Neural cell (in vitro differentiated cells): ENCODE measurements at regions not wholly inside any gene's neighbourhood (a gene's known extent, or its start where the extent isn't known, plus 50 kb on each side); places are given as distances from the start of the nearest gene placed in this dataset.

Experiments used
- H2AFZ ChIP-seq: fragments of 200-600, 300-800 bp; sonication (generic), shearing (Covaris generic); 2 replicates; pipeline ENCODE4 v1.6.0; 2014; ENCODE audit warnings: low read depth, mild to moderate bottlenecking, antibody characterized with exemption, low read length, moderate library complexity
- H3F3A ChIP-seq: fragments of 200-600 bp; shearing (Covaris generic); 2 replicates; pipeline ENCODE4 v1.6.1; 2016; ENCODE audit warnings: mild to moderate bottlenecking, moderate library complexity, mixed read lengths, antibody characterized with exemption, low read length; ENCODE audit not compliant: insufficient read depth, poor library complexity, severe bottlenecking
- H3K27ac ChIP-seq: fragments of 200-600, 300-800 bp; sonication (generic), shearing (Covaris generic); 2 replicates; pipeline ENCODE4 v1.5.1; 2014; ENCODE audit warnings: mild to moderate bottlenecking, low read length, moderate library complexity
- H3K27me3 ChIP-seq: fragments of 300-800, 200-600 bp; sonication (generic), shearing (Covaris generic); 2 replicates; pipeline ENCODE4 v1.6.0; 2014; ENCODE audit warnings: mild to moderate bottlenecking, low read depth, low read length, moderate library complexity; ENCODE audit not compliant: insufficient read depth
- H3K36me3 ChIP-seq: fragments of 300-800, 200-600 bp; sonication (generic), shearing (Covaris generic); 2 replicates; pipeline ENCODE4 v1.5.1; 2014; ENCODE audit warnings: mild to moderate bottlenecking, antibody characterized with exemption, low read length, moderate library complexity; ENCODE audit not compliant: insufficient read depth
- H3K4me2 ChIP-seq: fragments of 300-800, 200-600 bp; sonication (generic), shearing (Covaris generic); 2 replicates; pipeline ENCODE4 v1.6.0; 2014; ENCODE audit warnings: mild to moderate bottlenecking, low read length
- H3K4me3 ChIP-seq: fragments of 300-800, 200-600 bp; sonication (generic), shearing (Covaris generic); 2 replicates; pipeline ENCODE4 v1.5.1; 2014; ENCODE audit warnings: mild to moderate bottlenecking, low read length, moderate library complexity
- H3K79me2 ChIP-seq: fragments of 200-600 bp; shearing (Covaris generic); replicated peaks from 2 replicates; pipeline ENCODE4 v1.6.0; 2014; ENCODE audit warnings: mild to moderate bottlenecking, low read length, moderate library complexity; ENCODE audit not compliant: insufficient read depth
- H3K9ac ChIP-seq: fragments of 300-800, 200-600 bp; sonication (generic), shearing (Covaris generic); 2 replicates; pipeline ENCODE4 v1.6.1; 2016; ENCODE audit warnings: mild to moderate bottlenecking, low read length, mixed read lengths
- H3K9me2 ChIP-seq: fragments of 200-600 bp; shearing (Covaris generic); 2 replicates; pipeline ENCODE4 v1.6.1; 2016; ENCODE audit warnings: mild to moderate bottlenecking, low read length, mixed read lengths; ENCODE audit not compliant: insufficient read depth
- H3K9me3 ChIP-seq: fragments of 200-600, 300-800 bp; sonication (generic), shearing (Covaris generic); 2 replicates; pipeline ENCODE4 v1.6.1; 2016; ENCODE audit warnings: mild to moderate bottlenecking, mixed run types, low read length, moderate library complexity, mixed read lengths
- H4K20me1 ChIP-seq: fragments of 200-600 bp; shearing (Covaris generic); 2 replicates; pipeline ENCODE4 v1.6.1; 2016; ENCODE audit warnings: mild to moderate bottlenecking, mixed run types; ENCODE audit not compliant: insufficient read depth
- EZH2 ChIP-seq: fragments of 200-600, 300-800 bp; shearing (Covaris generic), sonication (generic); IDR thresholded peaks from 2 replicates; pipeline ENCODE4 v1.6.1; 2014; ENCODE audit warnings: antibody characterized with exemption, low read length, borderline replicate concordance, mild to moderate bottlenecking; ENCODE audit not compliant: insufficient read depth, poor library complexity, severe bottlenecking
- MXI1 ChIP-seq: fragments of 450-650 bp; conservative IDR thresholded peaks from 2 replicates; pipeline ENCODE4 v1.6.1; 2014; ENCODE audit warnings: antibody characterized with exemption, mild to moderate bottlenecking; ENCODE audit not compliant: poor library complexity, severe bottlenecking
- POLR2AphosphoS5 ChIP-seq: IDR thresholded peaks from 2 replicates; pipeline ENCODE4 v1.6.1; 2012
- RAD21 ChIP-seq: fragments of 450-650 bp; conservative IDR thresholded peaks from 2 replicates; pipeline ENCODE4 v1.6.1; 2014; ENCODE audit warnings: antibody characterized with exemption, mild to moderate bottlenecking, moderate library complexity
- SMC3 ChIP-seq: fragments of 450-650 bp; conservative IDR thresholded peaks from 2 replicates; pipeline ENCODE4 v1.6.1; 2014; ENCODE audit warnings: antibody characterized with exemption, mild to moderate bottlenecking, moderate library complexity; ENCODE audit not compliant: poor library complexity
- TAF1 ChIP-seq: IDR thresholded peaks from 2 replicates; pipeline ENCODE4 v1.6.1; 2012; ENCODE audit warnings: low read depth
- TF ChIP-seq, protein P1 (sequence below): fragments of 450-650 bp; IDR thresholded peaks from 2 replicates; pipeline ENCODE4 v1.5.1; 2014; ENCODE audit warnings: antibody characterized with exemption, mild to moderate bottlenecking, moderate library complexity; ENCODE audit not compliant: poor library complexity, severe bottlenecking
- TF ChIP-seq, protein P2 (sequence below): IDR thresholded peaks from 2 replicates; pipeline ENCODE4 v1.6.1; 2012; ENCODE audit warnings: borderline replicate concordance

DNA sequence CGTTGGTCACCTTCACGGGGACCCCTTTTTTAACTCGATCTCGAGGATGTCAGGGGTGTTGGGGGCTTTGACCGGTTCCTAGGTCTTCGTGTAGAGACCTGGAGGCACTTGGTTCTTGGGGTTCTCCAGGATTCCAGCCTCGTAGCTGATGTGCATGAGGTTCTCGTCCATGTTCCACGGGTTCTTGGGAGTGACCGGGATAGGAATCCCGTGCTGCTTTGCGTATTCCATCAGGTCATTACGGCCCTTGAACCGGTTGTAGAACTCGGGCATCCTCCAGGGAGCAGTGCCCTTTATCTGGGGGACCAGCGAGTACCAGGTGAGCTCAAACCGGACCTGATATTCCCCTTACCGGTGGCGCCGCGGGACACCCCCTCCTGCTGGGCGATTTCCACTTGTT lies 88.0 kb upstream of the RIPOR2 start:
- H3K27me3 ChIP-seq: no peaks in the 10 kb centered on the region
- no peaks in the 10 kb centered on the region for H3K9me3 ChIP-seq
- no peak overlapping the region for H3K9ac ChIP-seq
- no peaks in the 10 kb centered on the region for H3K9me2 ChIP-seq
- H3K4me2 ChIP-seq: no peak overlapping the region
- no peak for TF ChIP-seq EZH2
- no peak for TF ChIP-seq SMC3
- no peak for TF ChIP-seq TAF1
- no peak for TF ChIP-seq POLR2AphosphoS5
- no peak for TF ChIP-seq MXI1
- TF ChIP-seq, protein P1, sequence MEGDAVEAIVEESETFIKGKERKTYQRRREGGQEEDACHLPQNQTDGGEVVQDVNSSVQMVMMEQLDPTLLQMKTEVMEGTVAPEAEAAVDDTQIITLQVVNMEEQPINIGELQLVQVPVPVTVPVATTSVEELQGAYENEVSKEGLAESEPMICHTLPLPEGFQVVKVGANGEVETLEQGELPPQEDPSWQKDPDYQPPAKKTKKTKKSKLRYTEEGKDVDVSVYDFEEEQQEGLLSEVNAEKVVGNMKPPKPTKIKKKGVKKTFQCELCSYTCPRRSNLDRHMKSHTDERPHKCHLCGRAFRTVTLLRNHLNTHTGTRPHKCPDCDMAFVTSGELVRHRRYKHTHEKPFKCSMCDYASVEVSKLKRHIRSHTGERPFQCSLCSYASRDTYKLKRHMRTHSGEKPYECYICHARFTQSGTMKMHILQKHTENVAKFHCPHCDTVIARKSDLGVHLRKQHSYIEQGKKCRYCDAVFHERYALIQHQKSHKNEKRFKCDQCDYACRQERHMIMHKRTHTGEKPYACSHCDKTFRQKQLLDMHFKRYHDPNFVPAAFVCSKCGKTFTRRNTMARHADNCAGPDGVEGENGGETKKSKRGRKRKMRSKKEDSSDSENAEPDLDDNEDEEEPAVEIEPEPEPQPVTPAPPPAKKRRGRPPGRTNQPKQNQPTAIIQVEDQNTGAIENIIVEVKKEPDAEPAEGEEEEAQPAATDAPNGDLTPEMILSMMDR: no peak
- TF ChIP-seq, protein P2, sequence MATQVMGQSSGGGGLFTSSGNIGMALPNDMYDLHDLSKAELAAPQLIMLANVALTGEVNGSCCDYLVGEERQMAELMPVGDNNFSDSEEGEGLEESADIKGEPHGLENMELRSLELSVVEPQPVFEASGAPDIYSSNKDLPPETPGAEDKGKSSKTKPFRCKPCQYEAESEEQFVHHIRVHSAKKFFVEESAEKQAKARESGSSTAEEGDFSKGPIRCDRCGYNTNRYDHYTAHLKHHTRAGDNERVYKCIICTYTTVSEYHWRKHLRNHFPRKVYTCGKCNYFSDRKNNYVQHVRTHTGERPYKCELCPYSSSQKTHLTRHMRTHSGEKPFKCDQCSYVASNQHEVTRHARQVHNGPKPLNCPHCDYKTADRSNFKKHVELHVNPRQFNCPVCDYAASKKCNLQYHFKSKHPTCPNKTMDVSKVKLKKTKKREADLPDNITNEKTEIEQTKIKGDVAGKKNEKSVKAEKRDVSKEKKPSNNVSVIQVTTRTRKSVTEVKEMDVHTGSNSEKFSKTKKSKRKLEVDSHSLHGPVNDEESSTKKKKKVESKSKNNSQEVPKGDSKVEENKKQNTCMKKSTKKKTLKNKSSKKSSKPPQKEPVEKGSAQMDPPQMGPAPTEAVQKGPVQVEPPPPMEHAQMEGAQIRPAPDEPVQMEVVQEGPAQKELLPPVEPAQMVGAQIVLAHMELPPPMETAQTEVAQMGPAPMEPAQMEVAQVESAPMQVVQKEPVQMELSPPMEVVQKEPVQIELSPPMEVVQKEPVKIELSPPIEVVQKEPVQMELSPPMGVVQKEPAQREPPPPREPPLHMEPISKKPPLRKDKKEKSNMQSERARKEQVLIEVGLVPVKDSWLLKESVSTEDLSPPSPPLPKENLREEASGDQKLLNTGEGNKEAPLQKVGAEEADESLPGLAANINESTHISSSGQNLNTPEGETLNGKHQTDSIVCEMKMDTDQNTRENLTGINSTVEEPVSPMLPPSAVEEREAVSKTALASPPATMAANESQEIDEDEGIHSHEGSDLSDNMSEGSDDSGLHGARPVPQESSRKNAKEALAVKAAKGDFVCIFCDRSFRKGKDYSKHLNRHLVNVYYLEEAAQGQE: no peak
- H3K79me2 ChIP-seq: no peaks in the 10 kb centered on the region
- no peak overlapping the region for H3K27ac ChIP-seq
- no peak overlapping the region for H3K4me3 ChIP-seq
- no peaks in the 10 kb centered on the region for H3K36me3 ChIP-seq
- no peaks in the 10 kb centered on the region for H4K20me1 ChIP-seq
- no peaks in the 10 kb centered on the region for H3F3A ChIP-seq
- H2AFZ ChIP-seq: no peak overlapping the region

DNA sequence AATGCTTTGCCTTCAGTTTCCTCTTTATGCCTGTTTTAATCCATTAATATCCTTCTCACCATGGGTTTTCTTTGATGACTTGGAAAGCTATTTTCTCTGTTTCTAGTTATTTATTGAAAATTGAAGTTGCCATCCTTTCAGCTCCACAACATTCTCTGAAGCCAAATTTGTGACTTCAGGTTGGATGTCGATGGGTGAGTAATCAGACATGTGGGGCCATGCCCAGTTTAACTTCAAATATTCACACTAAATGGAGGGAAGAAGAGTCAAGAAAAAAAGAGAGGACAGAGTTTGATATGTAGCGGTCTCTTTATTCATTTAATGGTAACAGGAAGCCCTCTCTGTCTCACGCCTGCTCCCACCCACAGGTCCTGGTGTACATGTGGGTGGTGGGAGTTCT lies 89.1 kb upstream of the RIPOR2 start:
- no peaks in the 10 kb centered on the region for H3F3A ChIP-seq
- H3K36me3 ChIP-seq: no peaks in the 10 kb centered on the region
- TF ChIP-seq MXI1 (no peak), RAD21 (no peak), SMC3 (no peak), POLR2AphosphoS5 (no peak), TAF1 (no peak)
- TF ChIP-seq, protein P1: no peak
- H3K9me2 ChIP-seq: no peaks in the 10 kb centered on the region
- H3K27me3 ChIP-seq: no peaks in the 10 kb centered on the region
- H3K4me3 ChIP-seq: no peak overlapping the region
- no peak overlapping the region for H2AFZ ChIP-seq
- no peak overlapping the region for H3K9ac ChIP-seq
- H3K79me2 ChIP-seq: no peaks in the 10 kb centered on the region
- no peak overlapping the region for H3K27ac ChIP-seq
- no peaks in the 10 kb centered on the region for H4K20me1 ChIP-seq
- H3K4me2 ChIP-seq: no peak overlapping the region
- no peaks in the 10 kb centered on the region for H3K9me3 ChIP-seq
